Amniotic epithelial cell (primary cell): ENCODE measurements at regions not wholly inside any gene's neighbourhood (a gene's known extent, or its start where the extent isn't known, plus 50 kb on each side); places are given as distances from the start of the nearest gene placed in this dataset.
A peak's percentile ranks its signal among the peaks of the same experiment; 100 is the strongest.

ENCODE experiments used
- DNase-seq: peaks from one replicate; pipeline ENCODE4 v3.0.0-alpha.2; 2010; ENCODE audit warnings: low read depth

GRCh38 chr12:124674937-124675336 is 107.5 kb upstream of the NCOR2 start:
- DNase-seq = no peak

- no peak for DNase-seq
Measured at GRCh38 chr12:124673801-124674617, 106.6 kb upstream of the NCOR2 start.

- peak; percentile 34 for DNase-seq
Measured at GRCh38 chr12:124669271-124669721, 101.9 kb upstream of the NCOR2 start.

- DNase-seq = peak; percentile 41
Measured at GRCh38 chr12:124668602-124669001, 101.2 kb upstream of the NCOR2 start.

GRCh38 chr12:124667506-124668326 is 100.3 kb upstream of the NCOR2 start:
- DNase-seq = no peak

- no peak for DNase-seq
Measured at GRCh38 chr12:124666722-124667259, 99.4 kb upstream of the NCOR2 start.

GRCh38 chr12:124665511-124665910 is 98.1 kb upstream of the NCOR2 start:
- DNase-seq = peak; percentile 58

GRCh38 chr12:124664395-124665111 is 97.1 kb upstream of the NCOR2 start:
- DNase-seq = peak; percentile 86

GRCh38 chr12:124663771-124664366 is 96.5 kb upstream of the NCOR2 start:
- no peak for DNase-seq

- DNase-seq = peak; percentile 34
Measured at GRCh38 chr12:124663206-124663605, 95.8 kb upstream of the NCOR2 start.

GRCh38 chr12:124661341-124661740 is 93.9 kb upstream of the NCOR2 start:
- DNase-seq = no peak

GRCh38 chr12:124660851-124661250 is 93.4 kb upstream of the NCOR2 start:
- DNase-seq = no peak

- no peak for DNase-seq
Measured at GRCh38 chr12:124658806-124659402, 91.5 kb upstream of the NCOR2 start.

GRCh38 chr12:124658302-124658701 is 90.9 kb upstream of the NCOR2 start:
- DNase-seq = no peak

- no peak for DNase-seq
Measured at GRCh38 chr12:124656947-124657434, 89.6 kb upstream of the NCOR2 start.

GRCh38 chr12:124655698-124656516 is 88.5 kb upstream of the NCOR2 start:
- peak; percentile 98 for DNase-seq

GRCh38 chr12:124655048-124655697 is 87.8 kb upstream of the NCOR2 start:
- DNase-seq = peak; percentile 61

GRCh38 chr12:124654666-124655047 is 87.2 kb upstream of the NCOR2 start:
- no peak for DNase-seq

GRCh38 chr12:124653169-124653931 is 85.9 kb upstream of the NCOR2 start:
- no peak for DNase-seq
